ENCODE measurements at regions not wholly inside any gene's neighbourhood (a gene's known extent, or its start where the extent isn't known, plus 50 kb on each side); places are given as distances from the start of the nearest gene placed in this dataset.

DNA sequence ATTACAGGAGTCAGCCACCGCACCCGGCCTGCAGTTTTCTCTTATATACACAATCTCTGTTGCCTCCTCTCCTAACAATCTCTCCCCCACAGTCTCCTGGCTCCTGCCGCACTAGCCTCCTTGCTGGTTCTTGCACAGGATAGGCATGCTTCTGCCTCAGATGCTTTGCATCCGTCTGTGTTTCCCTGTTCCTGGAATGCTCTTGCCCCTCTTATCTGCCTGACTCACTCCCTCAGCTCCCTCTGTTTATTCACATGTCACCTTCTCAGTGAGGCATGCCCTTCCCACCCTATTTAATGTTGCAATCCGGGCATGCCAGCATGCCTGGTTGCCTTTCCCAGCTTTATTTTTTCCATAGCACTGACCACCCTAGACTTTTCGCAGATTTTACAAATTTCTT, 161.9 kb downstream of the PHF8 start:
- TF ChIP-seq ZBTB7A (IDR thresholded peaks at IDR 0.05; ENCODE audit: low read depth), result no peak
- TF ChIP-seq CEBPB (IDR thresholded peaks at IDR 0.05), result peak; percentile 69
- TF ChIP-seq RAD21 (IDR thresholded peaks at IDR 0.05; ENCODE audit: low read depth), result no peak
- no peak for TF ChIP-seq CREB1 (IDR thresholded peaks at IDR 0.05; ENCODE audit: low read depth)
- TF ChIP-seq, protein P1, sequence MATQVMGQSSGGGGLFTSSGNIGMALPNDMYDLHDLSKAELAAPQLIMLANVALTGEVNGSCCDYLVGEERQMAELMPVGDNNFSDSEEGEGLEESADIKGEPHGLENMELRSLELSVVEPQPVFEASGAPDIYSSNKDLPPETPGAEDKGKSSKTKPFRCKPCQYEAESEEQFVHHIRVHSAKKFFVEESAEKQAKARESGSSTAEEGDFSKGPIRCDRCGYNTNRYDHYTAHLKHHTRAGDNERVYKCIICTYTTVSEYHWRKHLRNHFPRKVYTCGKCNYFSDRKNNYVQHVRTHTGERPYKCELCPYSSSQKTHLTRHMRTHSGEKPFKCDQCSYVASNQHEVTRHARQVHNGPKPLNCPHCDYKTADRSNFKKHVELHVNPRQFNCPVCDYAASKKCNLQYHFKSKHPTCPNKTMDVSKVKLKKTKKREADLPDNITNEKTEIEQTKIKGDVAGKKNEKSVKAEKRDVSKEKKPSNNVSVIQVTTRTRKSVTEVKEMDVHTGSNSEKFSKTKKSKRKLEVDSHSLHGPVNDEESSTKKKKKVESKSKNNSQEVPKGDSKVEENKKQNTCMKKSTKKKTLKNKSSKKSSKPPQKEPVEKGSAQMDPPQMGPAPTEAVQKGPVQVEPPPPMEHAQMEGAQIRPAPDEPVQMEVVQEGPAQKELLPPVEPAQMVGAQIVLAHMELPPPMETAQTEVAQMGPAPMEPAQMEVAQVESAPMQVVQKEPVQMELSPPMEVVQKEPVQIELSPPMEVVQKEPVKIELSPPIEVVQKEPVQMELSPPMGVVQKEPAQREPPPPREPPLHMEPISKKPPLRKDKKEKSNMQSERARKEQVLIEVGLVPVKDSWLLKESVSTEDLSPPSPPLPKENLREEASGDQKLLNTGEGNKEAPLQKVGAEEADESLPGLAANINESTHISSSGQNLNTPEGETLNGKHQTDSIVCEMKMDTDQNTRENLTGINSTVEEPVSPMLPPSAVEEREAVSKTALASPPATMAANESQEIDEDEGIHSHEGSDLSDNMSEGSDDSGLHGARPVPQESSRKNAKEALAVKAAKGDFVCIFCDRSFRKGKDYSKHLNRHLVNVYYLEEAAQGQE (IDR thresholded peaks at IDR 0.05; ENCODE audit: low read depth), result no peak

All from Ishikawa (cell line).